Left ventricle myocardium inferior (tissue), 1 donor: ENCODE measurements at regions not wholly inside any gene's neighbourhood (a gene's known extent, or its start where the extent isn't known, plus 50 kb on each side); places are given as distances from the start of the nearest gene placed in this dataset.
A peak's percentile ranks its signal among the peaks of the same experiment; 100 is the strongest.

Experiments
- DNase-seq: peaks from one replicate; pipeline ENCODE4 v3.0.0-alpha.2; 2020
- H3K27ac ChIP-seq: fragments of 200-600 bp; replicated peaks from 2 replicates; pipeline ENCODE4 v1.8.0; 2021
- H3K27me3 ChIP-seq: fragments of 200-600 bp; 2 replicates; pipeline ENCODE4 v1.8.0; 2021; ENCODE audit warnings: low read depth
- H3K36me3 ChIP-seq: fragments of 200-600 bp; 2 replicates; pipeline ENCODE4 v1.8.0; 2021
- H3K4me1 ChIP-seq: fragments of 200-600 bp; 2 replicates; pipeline ENCODE4 v1.8.0; 2021
- H3K4me3 ChIP-seq: fragments of 200-600 bp; 2 replicates; pipeline ENCODE4 v1.8.0; 2021; ENCODE audit warnings: mild to moderate bottlenecking, moderate library complexity
- H3K9me3 ChIP-seq: fragments of 200-600 bp; replicated peaks from 2 replicates; pipeline ENCODE4 v1.8.0; 2021
- intact Hi-C: fragments of 100-400 bp; cut with micrococcal nuclease; formaldehyde crosslinking; loops from one replicate; pipeline ENCODE4 v1.11.0; 2022
- TF ChIP-seq, protein P1 (sequence below): fragments of 200-600 bp; IDR thresholded peaks from 2 replicates; pipeline ENCODE4 v1.8.0; 2021; ENCODE audit warnings: antibody characterized with exemption, mild to moderate bottlenecking, borderline replicate concordance
- donor health status: DM: no; HTN: yes; CAD: no; lungs with severe emphysema.

DNA sequence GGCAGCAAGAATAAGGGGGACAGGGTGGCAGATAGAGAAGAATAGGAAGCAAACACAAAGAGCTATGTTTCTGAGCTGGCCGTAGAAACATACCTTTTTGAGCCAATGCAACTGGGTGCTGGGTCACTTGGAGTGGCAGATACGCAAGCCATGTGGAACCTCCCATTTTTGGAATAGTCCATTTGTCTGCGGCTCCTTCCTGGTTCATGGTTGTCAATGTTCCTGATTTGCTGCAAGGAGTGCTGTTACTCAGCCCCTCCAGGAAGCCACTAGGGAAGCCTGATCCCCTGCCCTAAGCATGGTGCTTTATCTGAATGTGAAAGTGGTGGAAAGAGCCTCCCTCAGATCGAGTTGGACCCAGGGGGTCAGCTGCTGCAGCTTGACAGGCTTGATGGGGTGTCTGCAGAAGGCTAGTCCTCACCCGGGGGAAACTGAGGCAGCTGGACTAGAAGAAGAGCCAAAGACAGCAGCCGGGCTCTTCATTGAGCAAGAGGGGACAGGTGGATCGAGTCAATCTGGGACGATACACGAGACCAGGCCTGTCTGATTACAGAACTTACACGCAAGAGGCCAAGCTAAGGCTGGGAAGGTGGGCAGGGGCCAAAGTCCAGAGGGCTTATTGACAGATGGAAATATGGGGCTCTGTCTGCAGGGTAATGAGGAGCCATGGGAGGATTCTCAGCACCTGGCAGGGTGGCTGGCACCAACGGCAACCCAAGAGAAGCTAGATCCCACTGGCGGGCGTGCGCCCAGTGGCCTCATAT, 57.4 kb upstream of the CTNNBL1 start:
- Histone ChIP-seq H3K27me3 (peaks cover 88% of the 10 kb centered on the region), H3K4me1 (no peaks in the 10 kb centered on the region), H3K27ac (no peak overlapping the region), H3K36me3 (no peaks in the 10 kb centered on the region), H3K9me3 (peaks cover 15% of the 10 kb centered on the region), H3K4me3 (no peak overlapping the region)
- intact Hi-C loops: no loop called here
- TF ChIP-seq, protein P1, sequence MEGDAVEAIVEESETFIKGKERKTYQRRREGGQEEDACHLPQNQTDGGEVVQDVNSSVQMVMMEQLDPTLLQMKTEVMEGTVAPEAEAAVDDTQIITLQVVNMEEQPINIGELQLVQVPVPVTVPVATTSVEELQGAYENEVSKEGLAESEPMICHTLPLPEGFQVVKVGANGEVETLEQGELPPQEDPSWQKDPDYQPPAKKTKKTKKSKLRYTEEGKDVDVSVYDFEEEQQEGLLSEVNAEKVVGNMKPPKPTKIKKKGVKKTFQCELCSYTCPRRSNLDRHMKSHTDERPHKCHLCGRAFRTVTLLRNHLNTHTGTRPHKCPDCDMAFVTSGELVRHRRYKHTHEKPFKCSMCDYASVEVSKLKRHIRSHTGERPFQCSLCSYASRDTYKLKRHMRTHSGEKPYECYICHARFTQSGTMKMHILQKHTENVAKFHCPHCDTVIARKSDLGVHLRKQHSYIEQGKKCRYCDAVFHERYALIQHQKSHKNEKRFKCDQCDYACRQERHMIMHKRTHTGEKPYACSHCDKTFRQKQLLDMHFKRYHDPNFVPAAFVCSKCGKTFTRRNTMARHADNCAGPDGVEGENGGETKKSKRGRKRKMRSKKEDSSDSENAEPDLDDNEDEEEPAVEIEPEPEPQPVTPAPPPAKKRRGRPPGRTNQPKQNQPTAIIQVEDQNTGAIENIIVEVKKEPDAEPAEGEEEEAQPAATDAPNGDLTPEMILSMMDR: no peak
- DNase-seq: no peak

- peaks cover 15% of the 10 kb centered on the region for H3K9me3 ChIP-seq
- no peak overlapping the region for H3K4me3 ChIP-seq
- TF ChIP-seq, protein P1: no peak
- H3K36me3 ChIP-seq: no peaks in the 10 kb centered on the region
- peaks cover 85% of the 10 kb centered on the region for H3K27me3 ChIP-seq
- intact Hi-C loops: no loop called here
- DNase-seq: no peak
- peaks cover 8% of the 10 kb centered on the region for H3K4me1 ChIP-seq
- H3K27ac ChIP-seq: no peak overlapping the region
These were observed 62.8 kb upstream of the CTNNBL1 start for GRCh38 chr20:37630993-37631392.

- TF ChIP-seq, protein P1: no peak
- Histone ChIP-seq H3K27me3 (peaks cover 77% of the 10 kb centered on the region), H3K36me3 (no peaks in the 10 kb centered on the region), H3K27ac (no peak overlapping the region), H3K4me1 (peaks cover 8% of the 10 kb centered on the region), H3K9me3 (peaks cover 9% of the 10 kb centered on the region), H3K4me3 (no peak overlapping the region)
- intact Hi-C loops: no loop called here
- DNase-seq: no peak
These were observed 63.7 kb upstream of the CTNNBL1 start for GRCh38 chr20:37630166-37630565.

DNA sequence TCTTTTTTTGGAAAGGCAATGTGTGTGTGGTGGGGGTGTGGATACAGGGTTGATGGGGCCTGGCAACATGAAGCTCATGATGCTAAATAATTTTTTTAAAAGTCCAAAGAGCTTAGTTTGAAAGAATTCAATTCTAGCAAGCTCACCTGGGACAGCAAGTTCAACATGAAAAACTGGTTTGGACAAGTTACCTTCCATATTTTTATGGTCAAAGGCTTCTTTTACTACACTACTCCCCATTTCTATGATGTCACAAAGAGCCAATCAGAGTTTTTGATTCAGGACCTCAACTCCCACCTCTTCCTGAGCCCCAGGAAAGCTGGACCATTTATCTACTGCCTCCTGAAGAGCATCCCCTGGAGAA, 66.1 kb upstream of the CTNNBL1 start:
- intact Hi-C loops: no loop called here

DNA sequence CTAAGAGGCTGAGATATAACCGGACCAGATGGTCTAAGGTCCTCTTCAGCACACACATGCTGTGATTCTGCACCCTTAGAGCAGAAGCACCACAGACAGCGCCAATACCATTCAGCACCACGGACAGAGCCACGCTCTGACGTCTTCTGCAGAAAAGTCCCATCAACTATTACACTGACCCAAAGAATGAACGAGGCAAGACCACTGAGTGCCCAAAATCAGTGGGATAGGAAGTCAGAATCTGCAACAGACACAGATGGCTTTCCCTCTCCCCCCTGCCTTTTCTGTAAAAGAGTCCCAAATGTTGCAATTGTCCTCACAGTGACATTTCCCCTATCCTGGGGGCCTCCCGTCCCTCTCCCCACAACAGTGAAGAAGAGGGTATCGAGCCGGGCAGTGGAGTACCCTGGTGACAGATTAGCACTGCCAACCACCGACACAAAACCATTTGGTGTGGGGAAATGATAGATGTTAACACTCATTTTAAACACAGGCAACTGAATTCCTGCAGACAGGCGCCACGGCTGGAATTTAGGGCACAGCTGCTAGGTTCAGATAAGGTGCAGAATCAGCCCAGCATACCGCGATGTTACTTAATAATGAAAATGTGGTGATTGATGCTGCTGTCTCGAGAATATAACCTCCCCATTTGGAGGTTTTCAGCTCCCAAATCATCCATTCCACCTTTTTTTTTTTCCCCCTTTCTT, 66.6 kb upstream of the CTNNBL1 start:
- no peaks in the 10 kb centered on the region for H3K36me3 ChIP-seq
- peaks cover 8% of the 10 kb centered on the region for H3K4me1 ChIP-seq
- no peak overlapping the region for H3K27ac ChIP-seq
- H3K27me3 ChIP-seq: peaks cover 72% of the 10 kb centered on the region
- H3K9me3 ChIP-seq: no peaks in the 10 kb centered on the region
- intact Hi-C loops: no loop called here
- H3K4me3 ChIP-seq: no peak overlapping the region
- peak; percentile 28 for DNase-seq
- TF ChIP-seq, protein P1: no peak

More for the DNA sequence above, 66.1 kb upstream of the CTNNBL1 start:
- Histone ChIP-seq H3K4me3 (no peak overlapping the region), H3K9me3 (no peaks in the 10 kb centered on the region), H3K27ac (no peak overlapping the region), H3K4me1 (peaks cover 8% of the 10 kb centered on the region), H3K27me3 (peaks cover 72% of the 10 kb centered on the region), H3K36me3 (no peaks in the 10 kb centered on the region)
- DNase-seq: no peak
- TF ChIP-seq, protein P1: no peak
